Heart right ventricle (tissue), 16 donors: ENCODE measurements at regions not wholly inside any gene's neighbourhood (a gene's known extent, or its start where the extent isn't known, plus 50 kb on each side); places are given as distances from the start of the nearest gene placed in this dataset.

Experiments used
- ATAC-seq, 8 donors: fragments of 200-7000 bp; cut with Tn5 transposase; one replicate each; pipeline ENCODE4 v1.9.1; 2020; ENCODE audit warnings: mild to moderate bottlenecking in 8 of 8, moderate library complexity in 8 of 8, moderate number of reproducible peaks in 1 of 8
- DNase-seq, 2 donors: peaks; one replicate each; pipeline ENCODE4 v3.0.0-alpha.2; 2020
- H3K27ac ChIP-seq, 10 donors: fragments of 200-600 bp; sonication (generic) in 2 of 10; one replicate each; pipeline versions ENCODE4 v1.5.0 to v1.8.0; 2020 to 2022; ENCODE audit warnings: mild to moderate bottlenecking in 3 of 10
- H3K27me3 ChIP-seq, 7 donors: fragments of 200-600 bp; one replicate each; pipeline ENCODE4 v1.8.0; 2021 to 2022; ENCODE audit warnings: mild to moderate bottlenecking in 2 of 7
- H3K36me3 ChIP-seq, 9 donors: fragments of 200-600 bp; sonication (generic) in 1 of 9; one replicate each; pipeline versions ENCODE4 v1.5.0 to v1.8.0; 2020 to 2022; ENCODE audit warnings: mild to moderate bottlenecking in 2 of 9
- H3K4me1 ChIP-seq, 9 donors: fragments of 200-600 bp; sonication (generic) in 1 of 9; one replicate each; pipeline versions ENCODE4 v1.5.0 to v1.8.0; 2020 to 2022; ENCODE audit warnings: mild to moderate bottlenecking in 4 of 9
- H3K4me3 ChIP-seq, 10 donors: fragments of 200-600 bp; sonication (generic) in 2 of 10; one replicate each; pipeline versions ENCODE4 v1.5.0 to v1.8.0; 2020 to 2022; ENCODE audit warnings: mild to moderate bottlenecking in 7 of 10, moderate library complexity in 2 of 10
- H3K9me3 ChIP-seq, 11 donors: fragments of 200-600 bp in 10 of 11; sonication (generic) in 2 of 11; one replicate each; pipeline versions ENCODE4 v1.5.0 to v1.8.0; 2013 to 2022; ENCODE audit warnings: mild to moderate bottlenecking in 2 of 11, control low read depth in 1 of 11, moderate library complexity in 1 of 11
- CTCF ChIP-seq, 9 donors: fragments of 200-600 bp; sonication (generic) in 2 of 9; IDR thresholded peaks; one replicate each; pipeline versions ENCODE4 v1.5.0 to v1.8.0; 2021 to 2022; ENCODE audit warnings: antibody characterized with exemption in 9 of 9, mild to moderate bottlenecking in 5 of 9, moderate library complexity in 1 of 9
- WGBS, 2 donors: extraction: QIAGEN DNeasy Blood & Tissue Kit; methylation state at CpG; one replicate each; pipeline ENCODE4 v1.1.7; 2013; ENCODE audit warnings: inconsistent platforms in 1 of 2; 5-methylcytosine and 5-hydroxymethylcytosine counted together
- intact Hi-C, 10 donors: fragments of 100-400 bp; cut with DNase I; formaldehyde crosslinking; loops; one replicate each; pipeline versions ENCODE4 v1.11.1 to v1.14.2; 2022
- donor health status: Arrhythmogenic right ventricular cardiomyopathy.
- donor health status: ischemic (EF 13 %, LVEDD 7.1; RV severe dilation, severe dysfunction).
- donor health status: healthy with polysubstance abuse.
- donor health status: DM: no; HTN: yes; CAD: no.
- donor health status: DM: no; HTN: no; CAD: no.
- donor health status: ischemic (EF 25% LVEDD 6.9; RV normal size, moderate dysfunction).
- donor health status: ischemic (EF 25% LVEDD 5.7; RV mildly dilated, moderate dysfunction).
- donor health status: healthy.
- donor health status: DM: yes; HTN: yes; CAD: no.
- donor health status: Ischemic cardiomyopathy.
- donor health status: ischemic (EF 35%, LVEDD 5.7; RV mildly dilated, moderate dysfunction).
- donor health status: nonischemic (EF 11% LVEDD 7.7; RV severe dilation, severe dysfunction).
- donor health status: DM: yes; HTN: yes; CAD: no.
- donor health status: PGD.
- donor health status: ischemic (EF 29% LVEDD 5.4; RV normal size, mild dysfunction).
- donor health status: nonischemic (EF 23%, LVEDD 6.1; RV moderate dilation, normal function).

- ATAC-seq: no peak
- Histone ChIP-seq H3K36me3 (no peaks in the 10 kb centered on the region), H3K27me3 (no peaks in the 10 kb centered on the region), H3K27ac (no peak overlapping the region), H3K4me1 (no peaks in the 10 kb centered on the region), H3K4me3 (no peak overlapping the region), H3K9me3 (peaks cover 0 to 57% (median 13%) of the 10 kb centered on the region in 11 donors)
- TF ChIP-seq CTCF (IDR thresholded peaks at IDR 0.05): no peak
- intact Hi-C loops: no loop called here
- WGBS, 2 donors: 79 to 88% methylated on average over 1 of the region's 1 CpG
- no peak for DNase-seq
Measured at GRCh38 chr4:45883421-45883820, 240.4 kb downstream of the GABRG1 start.

DNA sequence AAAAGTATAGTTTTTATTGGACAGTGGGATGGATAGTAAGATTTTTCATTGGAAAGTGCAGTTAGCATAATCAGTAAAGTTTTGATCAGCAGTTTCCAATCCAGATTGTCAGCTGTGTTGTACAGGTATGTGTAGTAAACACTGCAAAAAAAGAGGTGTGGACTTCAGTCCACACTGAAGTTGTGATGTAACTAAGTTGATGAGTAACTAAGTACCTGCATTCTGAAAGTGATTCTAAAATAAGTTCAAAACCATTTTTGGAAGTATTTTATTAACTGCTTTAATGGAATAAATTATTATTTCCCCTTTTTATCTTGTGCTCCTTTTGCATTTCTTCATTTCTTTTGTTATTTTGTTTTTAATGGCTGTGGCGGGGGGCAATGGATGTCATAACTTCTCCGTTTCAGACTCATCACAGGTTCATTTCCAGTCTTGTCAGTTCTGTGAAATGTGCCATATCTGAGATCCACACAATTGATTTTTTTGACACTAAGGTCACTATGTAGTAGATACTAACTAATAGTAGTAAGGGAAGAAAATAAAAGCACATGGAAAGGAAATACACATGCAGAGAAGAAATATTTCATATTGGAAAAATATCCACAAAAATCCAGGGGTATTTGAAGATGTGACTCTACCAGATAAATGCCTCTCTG, 247.5 kb downstream of the GABRG1 start:
- no peaks in the 10 kb centered on the region for H3K27me3 ChIP-seq
- intact Hi-C loops: no loop called here
- H3K27ac ChIP-seq: no peak overlapping the region
- ATAC-seq (no peak), DNase-seq (no peak)
- H3K9me3 ChIP-seq: no peaks in the 10 kb centered on the region
- TF ChIP-seq CTCF (IDR thresholded peaks at IDR 0.05): no peak
- H3K4me3 ChIP-seq: no peak overlapping the region
- H3K36me3 ChIP-seq: no peaks in the 10 kb centered on the region
- WGBS, 2 donors: 80 to 91% methylated on average over 2 of the region's 2 CpGs
- H3K4me1 ChIP-seq: no peaks in the 10 kb centered on the region

DNA sequence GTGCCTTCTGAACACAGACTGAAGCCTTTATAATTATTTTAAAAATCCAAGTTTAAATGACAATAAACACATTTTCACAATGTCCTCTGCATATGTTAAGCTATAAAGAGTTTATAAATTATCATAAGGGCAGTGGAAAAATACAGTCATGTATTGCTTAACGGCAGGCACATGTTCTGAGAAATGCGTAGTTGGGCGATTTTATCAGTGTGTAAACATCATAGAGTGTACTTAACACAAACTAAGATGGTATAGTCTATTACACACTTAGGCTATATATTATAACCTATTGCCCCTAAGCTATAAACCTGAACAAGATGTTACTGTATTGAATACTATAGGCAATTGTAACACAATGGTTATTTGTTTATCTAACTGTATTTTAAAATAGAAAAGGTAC, 254.7 kb downstream of the GABRG1 start:
- Histone ChIP-seq H3K4me1 (no peaks in the 10 kb centered on the region), H3K27ac (no peak overlapping the region), H3K36me3 (no peaks in the 10 kb centered on the region), H3K4me3 (no peak overlapping the region), H3K27me3 (no peaks in the 10 kb centered on the region), H3K9me3 (no peaks in the 10 kb centered on the region)
- ATAC-seq (no peak), DNase-seq (no peak)
- no peak for TF ChIP-seq CTCF (IDR thresholded peaks at IDR 0.05)
- intact Hi-C loops: no loop called here
- 81 to 89% methylated on average over 3 of the region's 3 CpGs for WGBS, 2 donors

DNA sequence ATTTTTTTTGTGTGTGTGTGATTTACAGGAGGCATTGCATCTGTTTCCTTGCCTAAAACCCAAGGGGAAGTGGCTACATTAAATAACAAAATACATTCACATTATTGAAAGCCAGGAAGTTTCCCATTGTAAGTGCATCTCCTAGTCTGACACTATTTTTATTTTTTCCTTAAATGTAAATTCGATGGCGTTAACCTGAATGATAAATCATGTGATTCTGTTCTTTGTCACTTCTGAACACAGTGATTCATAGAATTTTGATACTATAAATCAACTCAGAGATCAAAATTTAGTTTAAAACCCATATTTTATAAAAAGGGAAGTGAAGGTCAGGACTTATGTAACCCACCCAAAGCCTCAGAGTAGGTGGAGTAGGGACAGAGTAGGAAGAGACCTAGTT, 258.1 kb downstream of the GABRG1 start:
- ATAC-seq: no peak
- TF ChIP-seq CTCF (IDR thresholded peaks at IDR 0.05): no peak

More for the DNA sequence above, 258.1 kb downstream of the GABRG1 start:
- DNase-seq: no peak
- Histone ChIP-seq H3K27ac (no peak overlapping the region), H3K27me3 (no peaks in the 10 kb centered on the region), H3K36me3 (no peaks in the 10 kb centered on the region), H3K9me3 (no peaks in the 10 kb centered on the region), H3K4me3 (no peak overlapping the region), H3K4me1 (no peaks in the 10 kb centered on the region)
- WGBS, 2 donors: 60 to 69% methylated on average over 2 of the region's 2 CpGs
- intact Hi-C loops: no loop called here
